ENCODE measurements at regions not wholly inside any gene's neighbourhood (a gene's known extent, or its start where the extent isn't known, plus 50 kb on each side); places are given as distances from the start of the nearest gene placed in this dataset.

- H3K27me3 ChIP-seq (ENCODE audit: insufficient read depth, poor library complexity, severe bottlenecking): no peaks in the 10 kb centered on the region
- DNase-seq (ENCODE audit: low spot score): no peak
- no peak overlapping the region for H3K4me3 ChIP-seq (ENCODE audit: severe bottlenecking)
These were observed 404.4 kb upstream of the GJE1 start for GRCh38 chr6:141728330-141728729.

GRCh38 chr6:141726248-141726647 is 406.5 kb upstream of the GJE1 start:
- Histone ChIP-seq H3K9me3 (ENCODE audit: severe bottlenecking) (no peaks in the 10 kb centered on the region), H3K4me3 (ENCODE audit: severe bottlenecking) (no peak overlapping the region), H3K4me1 (ENCODE audit: insufficient read depth, poor library complexity, severe bottlenecking) (no peaks in the 10 kb centered on the region), H3K27me3 (ENCODE audit: insufficient read depth, poor library complexity, severe bottlenecking) (no peaks in the 10 kb centered on the region), H3K27ac (ENCODE audit: poor library complexity, severe bottlenecking) (no peak overlapping the region), H3K36me3 (ENCODE audit: low read depth) (no peaks in the 10 kb centered on the region)
- peak; percentile 21; the same call in 1 of the 3 replicates for ATAC-seq (ENCODE audit: low read depth)
- no peak for DNase-seq (ENCODE audit: low spot score)
- no peak for TF ChIP-seq CTCF (IDR thresholded peaks at IDR 0.05; ENCODE audit: poor library complexity, severe bottlenecking)

More at GRCh38 chr6:141728330-141728729, 404.4 kb upstream of the GJE1 start:
- Histone ChIP-seq H3K36me3 (ENCODE audit: low read depth) (no peaks in the 10 kb centered on the region), H3K4me1 (ENCODE audit: insufficient read depth, poor library complexity, severe bottlenecking) (no peaks in the 10 kb centered on the region), H3K9me3 (ENCODE audit: severe bottlenecking) (no peaks in the 10 kb centered on the region), H3K27ac (ENCODE audit: poor library complexity, severe bottlenecking) (no peak overlapping the region)
- ATAC-seq (ENCODE audit: low read depth): no peak
- no peak for TF ChIP-seq CTCF (IDR thresholded peaks at IDR 0.05; ENCODE audit: poor library complexity, severe bottlenecking)

DNA sequence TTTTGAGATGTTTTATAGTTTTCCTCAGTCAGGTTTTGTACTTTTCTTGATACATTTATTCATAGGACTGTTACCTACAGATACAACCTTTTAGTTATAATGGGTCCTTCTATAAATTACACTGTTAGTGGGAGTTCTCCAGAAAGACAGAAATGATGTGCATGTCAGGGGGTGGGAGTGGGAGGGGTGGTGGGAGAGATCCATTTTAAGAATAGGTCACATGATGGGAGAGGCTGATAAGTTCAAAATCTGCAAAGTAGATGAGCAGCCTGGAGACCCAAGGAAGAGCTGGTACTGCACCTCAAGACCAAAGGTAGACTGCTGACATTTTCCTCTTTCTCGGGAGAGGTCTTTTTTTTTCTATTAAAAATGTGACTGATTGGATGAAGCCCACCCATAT is 408.0 kb upstream of the GJE1 start:
- TF ChIP-seq CTCF (IDR thresholded peaks at IDR 0.05; ENCODE audit: poor library complexity, severe bottlenecking): no peak
- Histone ChIP-seq H3K9me3 (ENCODE audit: severe bottlenecking) (no peaks in the 10 kb centered on the region), H3K36me3 (ENCODE audit: low read depth) (no peaks in the 10 kb centered on the region), H3K4me1 (ENCODE audit: insufficient read depth, poor library complexity, severe bottlenecking) (no peaks in the 10 kb centered on the region), H3K4me3 (ENCODE audit: severe bottlenecking) (no peak overlapping the region), H3K27ac (ENCODE audit: poor library complexity, severe bottlenecking) (no peak overlapping the region), H3K27me3 (ENCODE audit: insufficient read depth, poor library complexity, severe bottlenecking) (no peaks in the 10 kb centered on the region)
- ATAC-seq (ENCODE audit: low read depth): no peak
- no peak for DNase-seq (ENCODE audit: low spot score)

DNA sequence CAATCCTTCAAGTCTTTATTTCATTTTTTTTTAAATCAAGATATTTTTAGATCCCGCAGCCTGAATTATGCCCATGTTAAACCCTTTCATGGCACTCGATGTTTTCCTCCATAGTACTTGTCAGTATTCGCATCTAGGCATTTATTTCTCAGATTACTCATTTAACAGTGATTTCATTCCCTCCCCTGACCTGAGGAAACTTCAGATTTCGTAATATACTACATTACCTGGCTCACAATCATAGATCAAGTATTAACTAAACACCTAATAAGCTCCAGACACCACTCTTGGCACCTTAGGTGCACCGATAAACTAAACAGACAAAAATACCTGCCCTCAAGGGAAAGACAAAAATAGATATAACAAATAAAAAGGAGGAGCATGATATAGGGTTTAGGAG is 413.2 kb upstream of the GJE1 start:
- Histone ChIP-seq H3K4me3 (ENCODE audit: severe bottlenecking) (no peak overlapping the region), H3K4me1 (ENCODE audit: insufficient read depth, poor library complexity, severe bottlenecking) (no peaks in the 10 kb centered on the region), H3K36me3 (ENCODE audit: low read depth) (no peaks in the 10 kb centered on the region), H3K9me3 (ENCODE audit: severe bottlenecking) (no peaks in the 10 kb centered on the region), H3K27me3 (ENCODE audit: insufficient read depth, poor library complexity, severe bottlenecking) (no peaks in the 10 kb centered on the region), H3K27ac (ENCODE audit: poor library complexity, severe bottlenecking) (no peak overlapping the region)
- TF ChIP-seq CTCF (IDR thresholded peaks at IDR 0.05; ENCODE audit: poor library complexity, severe bottlenecking): no peak
- DNase-seq (ENCODE audit: low spot score) (no peak), ATAC-seq (ENCODE audit: low read depth) (no peak)

- no peaks in the 10 kb centered on the region for H3K9me3 ChIP-seq (ENCODE audit: severe bottlenecking)
- TF ChIP-seq CTCF (IDR thresholded peaks at IDR 0.05; ENCODE audit: poor library complexity, severe bottlenecking): no peak
These were observed 427.3 kb upstream of the GJE1 start for GRCh38 chr6:141705431-141705830.

More at GRCh38 chr6:141705431-141705830, 427.3 kb upstream of the GJE1 start:
- H3K27ac ChIP-seq (ENCODE audit: poor library complexity, severe bottlenecking): no peak overlapping the region
- no peak for DNase-seq (ENCODE audit: low spot score)
- no peaks in the 10 kb centered on the region for H3K36me3 ChIP-seq (ENCODE audit: low read depth)
- no peaks in the 10 kb centered on the region for H3K4me1 ChIP-seq (ENCODE audit: insufficient read depth, poor library complexity, severe bottlenecking)
- no peak overlapping the region for H3K4me3 ChIP-seq (ENCODE audit: severe bottlenecking)
- no peaks in the 10 kb centered on the region for H3K27me3 ChIP-seq (ENCODE audit: insufficient read depth, poor library complexity, severe bottlenecking)
- ATAC-seq (ENCODE audit: low read depth): no peak

All from RWPE2 (cell line).